HFF-Myc (cell line): ENCODE measurements at regions not wholly inside any gene's neighbourhood (a gene's known extent, or its start where the extent isn't known, plus 50 kb on each side); places are given as distances from the start of the nearest gene placed in this dataset.

Experiments used
- DNase-seq: peaks from one replicate; pipeline ENCODE4 v3.0.0-alpha.2; 2011; ENCODE audit warnings: low read depth; ENCODE audit errors: extremely low read depth
- H3K4me3 ChIP-seq: replicated peaks from 2 replicates; pipeline ENCODE4 v1.5.1; 2011; ENCODE audit warnings: low read depth, mild to moderate bottlenecking, control low read depth, low read length
- CTCF ChIP-seq: IDR thresholded peaks from 2 replicates; pipeline ENCODE4 v1.5.1; 2012; ENCODE audit warnings: mild to moderate bottlenecking, low read depth, low read length, control low read depth; ENCODE audit errors: missing control alignments

- no peak overlapping the region for H3K4me3 ChIP-seq
- no peak for DNase-seq
- TF ChIP-seq CTCF: no peak
These were observed 718.5 kb downstream of the CDH11 start for GRCh38 chr16:64403352-64403751.

- no peak overlapping the region for H3K4me3 ChIP-seq
- DNase-seq: no peak
- no peak for TF ChIP-seq CTCF
These were observed 723.1 kb downstream of the CDH11 start for GRCh38 chr16:64398793-64399192.

GRCh38 chr16:64397945-64398508 lies 723.8 kb downstream of the CDH11 start:
- no peak for DNase-seq
- TF ChIP-seq CTCF: no peak
- no peak overlapping the region for H3K4me3 ChIP-seq

GRCh38 chr16:64397042-64397441 lies 724.8 kb downstream of the CDH11 start:
- TF ChIP-seq CTCF: no peak
- DNase-seq: no peak
- no peak overlapping the region for H3K4me3 ChIP-seq

GRCh38 chr16:64394061-64394460 lies 727.8 kb downstream of the CDH11 start:
- no peak for DNase-seq
- TF ChIP-seq CTCF: no peak
- H3K4me3 ChIP-seq: no peak overlapping the region

GRCh38 chr16:64392456-64392855 lies 729.4 kb downstream of the CDH11 start:
- no peak overlapping the region for H3K4me3 ChIP-seq
- no peak for TF ChIP-seq CTCF
- no peak for DNase-seq

GRCh38 chr16:64391063-64391600 lies 730.7 kb downstream of the CDH11 start:
- H3K4me3 ChIP-seq: no peak overlapping the region
- TF ChIP-seq CTCF: no peak
- no peak for DNase-seq
